Adipose tissue (tissue), 3 donors: ENCODE measurements at regions not wholly inside any gene's neighbourhood (a gene's known extent, or its start where the extent isn't known, plus 50 kb on each side); places are given as distances from the start of the nearest gene placed in this dataset.
"Not testable (repeated sequence)": the region's sequence is repeated elsewhere in the genome, so short reads cannot be mapped to it uniquely, and the experiment has no call there.

Experiments
- H3K27ac ChIP-seq: one replicate; pipeline ENCODE4 v1.5.1; 2013; ENCODE audit warnings: low read depth, low read length
- WGBS, 3 donors: extraction: QIAGEN DNeasy Blood & Tissue Kit; methylation state at CpG; one replicate each; pipeline ENCODE4 v1.1.7; 2013; 5-methylcytosine and 5-hydroxymethylcytosine counted together
- donor health status: healthy with polysubstance abuse.
- donor health status: Bipolar disorder and iron deficiency.
- donor health status: healthy.

- no peak overlapping the region for H3K27ac ChIP-seq
- WGBS, 3 donors = 47 to 73% (median 50%) methylated on average over 4 of the region's 4 CpGs
Observed at GRCh38 chr3:106826791-106827311, 550.4 kb upstream of the CCDC54 start.

- no peak overlapping the region for H3K27ac ChIP-seq
- 49 to 80% (median 78%) methylated on average over 5 of the region's 5 CpGs for WGBS, 3 donors
Observed at GRCh38 chr3:106827515-106828213, 549.6 kb upstream of the CCDC54 start.

- 36 to 89% (median 79%) methylated on average over 3 of the region's 3 CpGs for whole genome bisulfite sequencing, 3 donors
- H3K27ac ChIP-seq = no peak overlapping the region
Observed at GRCh38 chr3:106829206-106829605, 548.0 kb upstream of the CCDC54 start.

- WGBS, 3 donors = 45 to 79% (median 68%) methylated on average over 2 of the region's 2 CpGs
- H3K27ac ChIP-seq = no peak overlapping the region
Observed at GRCh38 chr3:106830334-106830733, 546.9 kb upstream of the CCDC54 start.

GRCh38 chr3:106836906-106837305, 540.3 kb upstream of the CCDC54 start:
- 74 to 89% (median 81%) methylated on average over 5 of the region's 5 CpGs for WGBS, 3 donors
- no peak overlapping the region for H3K27ac ChIP-seq

GRCh38 chr3:106837616-106838015, 539.6 kb upstream of the CCDC54 start:
- WGBS, 3 donors = 71 to 87% (median 85%) methylated on average over 3 of the region's 3 CpGs
- no peak overlapping the region for H3K27ac ChIP-seq

GRCh38 chr3:106839576-106840280, 537.5 kb upstream of the CCDC54 start:
- no peak overlapping the region for H3K27ac ChIP-seq
- WGBS, 3 donors = 62 to 74% (median 74%) methylated on average over 2 of the region's 2 CpGs

GRCh38 chr3:106840319-106840718, 536.9 kb upstream of the CCDC54 start:
- H3K27ac ChIP-seq = no peak overlapping the region

- H3K27ac ChIP-seq = no peak overlapping the region
- WGBS, 3 donors = 41 to 80% (median 76%) methylated on average over 2 of the region's 2 CpGs
Observed at GRCh38 chr3:106842151-106842550, 535.1 kb upstream of the CCDC54 start.

- H3K27ac ChIP-seq = no peak overlapping the region
Observed at GRCh38 chr3:106844638-106845037, 532.6 kb upstream of the CCDC54 start.

GRCh38 chr3:106848099-106848498, 529.1 kb upstream of the CCDC54 start:
- 74 to 90% (median 88%) methylated on average over 2 of the region's 2 CpGs for WGBS, 3 donors
- no peak overlapping the region for H3K27ac ChIP-seq

- WGBS, 3 donors = 70 to 76% (median 74%) methylated on average over 3 of the region's 3 CpGs
- H3K27ac ChIP-seq = no peak overlapping the region
Observed at GRCh38 chr3:106850437-106850836, 526.8 kb upstream of the CCDC54 start.

- WGBS, 3 donors = 48 to 65% (median 52%) methylated on average over 3 of the region's 3 CpGs
Observed at GRCh38 chr3:106858321-106858720, 518.9 kb upstream of the CCDC54 start.

GRCh38 chr3:106860182-106860581, 517.1 kb upstream of the CCDC54 start:
- no peak overlapping the region for H3K27ac ChIP-seq

More at GRCh38 chr3:106858321-106858720, 518.9 kb upstream of the CCDC54 start:
- H3K27ac ChIP-seq = not testable (repeated sequence)

- H3K27ac ChIP-seq = no peak overlapping the region
- 46 to 56% (median 55%) methylated on average over 3 of the region's 3 CpGs for WGBS, 3 donors
Observed at GRCh38 chr3:106862067-106862466, 515.2 kb upstream of the CCDC54 start.

GRCh38 chr3:106877627-106878026, 499.6 kb upstream of the CCDC54 start:
- WGBS, 3 donors = 69 to 82% (median 74%) methylated on average over 1 of the region's 1 CpG

GRCh38 chr3:106880206-106880605, 497.0 kb upstream of the CCDC54 start:
- 67 to 77% (median 74%) methylated on average over 1 of the region's 1 CpG for WGBS, 3 donors
- H3K27ac ChIP-seq = no peak overlapping the region

More at GRCh38 chr3:106877627-106878026, 499.6 kb upstream of the CCDC54 start:
- no peak overlapping the region for H3K27ac ChIP-seq

- WGBS, 3 donors = 72 to 96% (median 91%) methylated on average over 1 of the region's 1 CpG
- no peak overlapping the region for H3K27ac ChIP-seq
Observed at GRCh38 chr3:106881186-106881585, 496.1 kb upstream of the CCDC54 start.

- H3K27ac ChIP-seq = no peak overlapping the region
Observed at GRCh38 chr3:106882297-106882696, 494.9 kb upstream of the CCDC54 start.

GRCh38 chr3:106906074-106906473, 471.2 kb upstream of the CCDC54 start:
- H3K27ac ChIP-seq = no peak overlapping the region
- 47 to 65% (median 61%) methylated on average over 4 of the region's 4 CpGs for WGBS, 3 donors

More at GRCh38 chr3:106882297-106882696, 494.9 kb upstream of the CCDC54 start:
- WGBS, 3 donors = 63 to 76% (median 71%) methylated on average over 2 of the region's 2 CpGs
